Calu3 (cell line): ENCODE measurements at regions not wholly inside any gene's neighbourhood (a gene's known extent, or its start where the extent isn't known, plus 50 kb on each side); places are given as distances from the start of the nearest gene placed in this dataset.

Experiments
- BruUV-seq: library from RNA; stranded (reverse); fragments of 400-500 nt; replicated peaks from 2 replicates; lab custom pipeline; 2021; lab: Mats Ljungman, UMichigan
- CTCF ChIA-PET: fragments of 300-600 bp; sonication (Branson Sonifier 250); formaldehyde crosslinking; loops from one replicate; lab custom pipeline; 2022; ENCODE audit warnings: antibody characterized with exemption; lab: Charles Lee
- DNase-seq: peaks from one replicate; pipeline ENCODE4 v3.0.0; 2022
- H3K27ac Mint-ChIP-seq: one replicate; pipeline ENCODE4 v1.8.0; 2022; ENCODE audit warnings: mixed read lengths; ENCODE audit not compliant: unreplicated experiment
- H3K27me3 Mint-ChIP-seq: one replicate; pipeline ENCODE4 v1.8.0; 2022; ENCODE audit warnings: mixed read lengths; ENCODE audit not compliant: unreplicated experiment
- H3K36me3 Mint-ChIP-seq: one replicate; pipeline ENCODE4 v1.8.0; 2022; ENCODE audit warnings: mild to moderate bottlenecking, moderate library complexity, mixed read lengths; ENCODE audit not compliant: insufficient read depth, unreplicated experiment
- H3K4me1 Mint-ChIP-seq: one replicate; pipeline ENCODE4 v1.8.0; 2022; ENCODE audit warnings: mild to moderate bottlenecking, low read depth, mixed read lengths; ENCODE audit not compliant: unreplicated experiment
- H3K4me3 Mint-ChIP-seq: one replicate; pipeline ENCODE4 v1.8.0; 2022; ENCODE audit warnings: mild to moderate bottlenecking, low read depth, moderate library complexity, mixed read lengths; ENCODE audit not compliant: unreplicated experiment
- H3K9me3 Mint-ChIP-seq: one replicate; pipeline ENCODE4 v1.8.0; 2022; ENCODE audit warnings: low read depth, mixed read lengths; ENCODE audit not compliant: unreplicated experiment
- CTCF ChIP-seq: fragments of 200-600 bp; IDR thresholded peaks from one replicate; pipeline ENCODE4 v1.8.0; 2022; ENCODE audit warnings: antibody characterized with exemption; ENCODE audit not compliant: unreplicated experiment
- intact Hi-C: fragments of 100-400 bp; cut with micrococcal nuclease; formaldehyde crosslinking; loops from one replicate; pipeline ENCODE4 v1.10.0; 2022; ENCODE audit not compliant: unreplicated experiment

- no peak for DNase-seq
- CTCF ChIA-PET, result no interaction called here
- intact Hi-C loops, result no loop called here
- peaks cover 66% of the 10 kb centered on the region for H3K4me1 Mint-ChIP-seq
- H3K4me3 Mint-ChIP-seq, result no peak overlapping the region
- no peak overlapping the region for H3K27ac Mint-ChIP-seq
- H3K36me3 Mint-ChIP-seq, result peaks cover 19% of the 10 kb centered on the region
- no peaks in the 10 kb centered on the region for H3K9me3 Mint-ChIP-seq
- BruUV-seq, result no TSS peak
- no peaks in the 10 kb centered on the region for H3K27me3 Mint-ChIP-seq
- TF ChIP-seq CTCF, result no peak
These were observed 51.0 kb upstream of the ID2 start for GRCh38 chr2:8630676-8631464.

- Mint-ChIP-seq H3K4me1 (peaks cover 65% of the 10 kb centered on the region), H3K27ac (no peak overlapping the region), H3K36me3 (peaks cover 19% of the 10 kb centered on the region), H3K27me3 (no peaks in the 10 kb centered on the region), H3K4me3 (no peak overlapping the region), H3K9me3 (no peaks in the 10 kb centered on the region)
- no peak for TF ChIP-seq CTCF
- no peak for DNase-seq
- CTCF ChIA-PET, result no interaction called here
- no TSS peak for BruUV-seq
- intact Hi-C loops, result no loop called here
These were observed 50.3 kb upstream of the ID2 start for GRCh38 chr2:8631465-8632005.
